ENCODE measurements at regions not wholly inside any gene's neighbourhood (a gene's known extent, or its start where the extent isn't known, plus 50 kb on each side); places are given as distances from the start of the nearest gene placed in this dataset.
"Not testable (repeated sequence)": the region's sequence is repeated elsewhere in the genome, so short reads cannot be mapped to it uniquely, and the experiment has no call there.

DNA sequence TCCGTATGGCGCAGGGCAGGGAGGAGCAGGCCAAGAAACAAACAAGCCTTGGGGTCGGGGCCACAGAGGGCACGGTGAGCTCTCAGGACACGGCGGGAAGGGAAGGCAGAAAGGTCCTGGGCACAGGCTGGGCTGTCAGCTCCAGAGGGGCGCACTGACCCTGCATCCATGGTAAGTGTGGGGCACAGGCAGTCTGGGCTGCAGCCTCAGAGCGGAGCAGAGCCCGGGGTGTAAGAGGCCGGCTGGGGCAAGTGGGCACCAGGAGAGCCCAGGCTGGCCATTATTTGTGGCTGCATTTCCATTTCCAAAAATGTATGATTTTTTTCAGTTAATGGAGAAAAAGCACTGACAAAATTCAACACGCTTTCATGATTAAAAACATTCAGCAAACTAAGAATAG is 188.8 kb upstream of the PRKX start:
- not testable (repeated sequence) for FAIRE-seq

DNA sequence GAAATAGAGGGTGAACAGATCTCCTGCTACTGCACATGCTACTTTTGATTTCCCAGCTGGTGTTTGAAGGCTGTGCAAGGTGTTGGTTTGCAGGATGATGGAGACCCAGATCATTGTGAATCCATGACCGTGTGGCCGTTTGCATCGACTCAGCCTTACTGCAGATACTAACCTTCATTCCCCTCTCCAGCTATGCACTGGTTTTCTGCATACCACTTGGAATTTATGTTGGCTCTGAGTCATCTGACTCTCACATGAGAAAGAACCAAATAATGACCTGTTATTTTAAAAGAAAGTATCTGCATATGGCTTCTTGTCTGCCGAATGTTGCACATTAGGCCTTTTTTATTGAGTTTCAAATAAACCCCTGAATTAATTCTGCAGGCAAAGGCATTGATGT is 183.3 kb upstream of the PRKX start:
- FAIRE-seq, result not testable (repeated sequence)

DNA sequence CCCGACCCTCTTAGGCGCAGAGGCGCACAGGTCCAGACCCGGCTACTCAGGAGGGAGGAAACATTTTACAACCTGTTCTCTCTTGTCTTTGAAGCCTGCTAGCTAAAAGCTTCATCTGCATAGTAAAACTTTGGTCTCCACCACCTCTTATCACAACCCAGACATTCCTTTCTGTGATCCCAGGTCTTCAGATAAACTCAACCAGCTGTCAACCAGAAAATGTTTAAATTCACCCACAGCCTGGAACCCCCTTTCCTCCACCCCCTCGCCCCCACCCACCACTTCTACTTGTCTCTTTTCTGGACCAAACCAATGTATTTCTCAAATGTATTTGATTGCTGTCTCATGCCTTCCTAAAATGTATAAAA is 169.1 kb upstream of the PRKX start:
- not testable (repeated sequence) for FAIRE-seq

DNA sequence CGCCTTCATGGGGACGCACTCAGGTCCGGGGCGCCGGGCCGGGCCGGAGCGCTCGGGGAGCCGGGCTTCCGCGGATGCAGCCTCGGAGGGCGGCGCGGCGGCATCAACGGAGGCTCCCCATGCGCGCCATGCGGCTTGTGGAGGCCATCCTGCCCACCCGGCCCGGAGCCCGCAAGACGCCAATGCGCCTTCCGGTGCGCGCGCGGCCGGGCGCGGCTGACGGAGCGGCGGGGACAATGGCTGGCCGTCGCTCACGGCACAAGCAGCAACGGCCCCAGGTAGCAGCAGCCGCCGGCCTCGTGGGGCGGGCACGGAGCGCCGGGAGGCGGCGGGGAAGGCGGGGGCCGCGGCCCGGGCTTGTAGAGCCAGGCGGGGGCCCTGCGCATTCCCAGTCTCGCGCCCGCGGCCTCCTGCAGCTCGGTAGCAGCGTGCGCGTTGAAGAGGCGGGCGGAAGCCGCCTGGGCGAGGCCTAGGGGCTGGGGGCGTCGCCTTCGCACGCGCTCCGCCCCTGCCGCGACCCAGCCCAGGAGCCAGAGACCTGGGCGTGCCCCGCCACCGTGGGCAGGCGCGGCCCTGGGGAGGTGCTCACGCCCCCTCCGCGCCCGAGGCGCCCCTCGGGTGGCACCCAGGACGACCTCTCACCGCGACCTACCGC is 168.6 kb upstream of the PRKX start:
- not testable (repeated sequence) for FAIRE-seq

DNA sequence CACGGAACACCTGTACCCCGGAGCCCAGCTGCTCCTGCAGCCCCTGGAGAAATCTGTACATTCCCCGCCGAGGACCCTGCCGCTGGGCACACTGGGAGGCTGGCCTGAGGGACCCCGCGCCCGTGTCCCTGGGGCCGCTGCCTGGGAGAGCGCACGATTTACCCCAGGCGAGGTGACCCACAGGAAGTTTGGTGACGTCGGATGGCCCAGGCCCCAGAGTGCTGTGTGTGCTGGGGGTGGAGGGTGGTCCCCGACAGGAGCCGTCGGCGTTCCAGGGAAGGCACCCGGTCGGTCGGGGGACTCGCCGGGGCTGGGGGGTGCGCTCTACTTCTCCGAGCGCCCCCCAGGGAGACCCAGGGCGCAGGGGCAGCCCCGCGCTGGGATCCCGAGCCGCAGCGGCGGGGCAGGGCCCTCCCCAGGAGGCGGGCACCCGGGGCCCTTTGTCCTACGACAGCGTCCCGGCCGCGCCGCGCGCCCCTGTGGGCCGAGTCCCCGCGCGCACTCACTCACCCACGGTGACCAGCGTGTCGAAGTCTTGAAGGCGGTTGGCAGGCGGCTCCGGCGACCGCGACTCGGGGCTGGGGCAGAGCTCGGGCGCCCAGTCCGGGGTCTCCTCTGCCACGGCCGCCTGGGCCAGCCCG is 167.9 kb upstream of the PRKX start:
- not testable (repeated sequence) for FAIRE-seq

DNA sequence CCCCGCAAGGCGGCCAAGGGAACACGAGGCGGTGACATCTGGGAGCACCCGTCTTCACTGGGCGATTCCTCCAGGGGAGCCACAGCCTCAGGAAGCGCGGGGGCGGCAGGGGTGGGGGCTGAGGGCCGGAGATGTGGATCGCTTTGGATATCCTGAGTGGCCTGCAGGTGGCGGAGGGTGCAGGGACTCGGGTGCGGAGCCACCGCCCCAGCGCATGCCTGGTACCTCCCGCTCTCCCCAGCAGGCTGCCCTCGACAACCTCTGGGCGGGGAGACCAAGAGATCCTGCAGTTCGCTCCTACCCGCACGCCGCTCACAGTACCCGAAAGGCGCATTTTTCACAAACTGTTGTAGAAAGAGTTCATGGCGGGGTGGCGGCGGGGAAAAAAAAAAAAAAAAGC is 162.9 kb upstream of the PRKX start:
- FAIRE-seq, result not testable (repeated sequence)

DNA sequence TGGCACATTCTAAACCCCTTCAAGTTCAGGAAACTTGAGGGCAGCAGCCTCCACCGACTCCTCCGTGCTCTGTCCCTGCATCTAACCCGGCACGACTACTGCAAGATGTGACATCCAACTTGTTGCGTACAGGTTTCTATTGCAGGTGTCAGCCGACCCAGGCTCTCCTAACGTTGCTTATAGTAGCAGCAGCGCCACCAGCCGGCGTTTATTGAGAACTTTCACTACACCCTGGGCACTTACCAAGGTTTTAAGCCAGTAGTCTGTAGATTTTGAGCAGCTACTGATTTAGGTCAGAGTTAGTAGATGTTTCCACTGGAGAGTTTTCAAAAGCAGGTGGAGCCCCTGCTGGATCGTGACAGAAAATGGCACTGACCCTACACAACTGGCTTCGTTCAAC is 162.2 kb upstream of the PRKX start:
- not testable (repeated sequence) for FAIRE-seq

DNA sequence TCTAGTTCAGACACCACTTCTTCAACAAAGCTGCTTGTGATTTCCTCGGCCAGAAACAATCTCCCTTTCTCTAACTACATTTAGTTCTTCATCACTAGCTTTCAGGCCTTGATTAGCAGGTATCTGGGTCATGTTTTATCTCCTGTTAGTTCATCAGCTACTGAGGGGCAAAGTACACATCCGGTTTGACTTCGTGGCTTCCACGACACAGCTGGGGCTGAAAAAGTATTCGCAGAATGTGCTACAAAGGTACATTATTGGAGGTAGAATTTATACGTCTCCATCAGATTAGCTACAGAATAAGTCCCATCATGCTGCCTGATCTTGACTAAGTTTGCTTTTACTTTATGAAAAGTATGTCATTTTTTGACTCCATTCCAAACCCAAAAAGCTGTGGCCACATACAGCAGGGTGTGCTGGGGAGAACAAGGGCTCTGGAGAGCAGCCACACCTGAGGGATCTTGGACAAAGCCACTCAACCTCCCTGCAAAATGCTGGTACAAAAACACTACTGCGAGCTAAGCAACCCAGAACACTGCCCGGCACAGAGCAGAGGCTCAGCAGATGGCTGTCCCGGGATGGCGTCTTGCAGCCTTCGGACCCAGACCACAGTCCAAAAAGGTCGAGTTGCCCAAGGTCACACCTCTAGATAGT is 158.9 kb upstream of the PRKX start:
- FAIRE-seq, result not testable (repeated sequence)

DNA sequence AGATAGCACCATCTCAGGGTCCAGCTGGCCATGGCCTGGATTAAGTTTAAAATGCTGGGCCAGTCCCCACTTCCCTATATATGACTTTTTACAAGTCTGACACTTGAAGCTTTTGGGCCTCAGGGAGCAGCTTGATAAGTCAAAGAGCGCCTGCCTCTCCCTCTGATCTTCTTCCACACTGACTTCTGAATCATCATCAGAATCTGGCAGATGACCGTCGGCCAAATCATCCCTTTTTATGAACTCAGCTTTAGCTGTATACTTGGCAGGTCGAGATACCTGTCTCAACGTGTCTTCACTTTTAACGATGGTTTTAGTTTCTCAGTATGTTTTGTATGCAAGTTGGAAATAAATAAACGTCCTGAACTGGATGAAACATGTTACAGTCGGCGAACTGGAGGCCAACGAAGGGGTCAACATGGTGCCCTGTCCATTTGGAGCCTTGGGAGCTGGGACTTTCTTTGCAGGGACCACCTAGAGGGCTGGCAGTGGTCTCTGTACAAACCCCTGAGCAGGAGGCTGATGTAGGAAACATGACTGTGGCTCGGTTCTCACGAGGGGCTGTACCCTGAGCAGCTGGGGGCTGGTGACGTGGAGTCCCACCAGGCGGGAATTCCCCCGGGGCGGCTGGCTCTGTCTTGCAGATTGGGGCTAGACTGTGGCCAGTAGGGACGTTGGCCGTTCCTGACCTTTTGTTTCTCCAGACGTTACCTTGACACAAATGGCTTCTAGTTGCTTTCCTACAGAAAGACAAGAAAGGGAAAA is 153.8 kb upstream of the PRKX start:
- FAIRE-seq, result not testable (repeated sequence)

DNA sequence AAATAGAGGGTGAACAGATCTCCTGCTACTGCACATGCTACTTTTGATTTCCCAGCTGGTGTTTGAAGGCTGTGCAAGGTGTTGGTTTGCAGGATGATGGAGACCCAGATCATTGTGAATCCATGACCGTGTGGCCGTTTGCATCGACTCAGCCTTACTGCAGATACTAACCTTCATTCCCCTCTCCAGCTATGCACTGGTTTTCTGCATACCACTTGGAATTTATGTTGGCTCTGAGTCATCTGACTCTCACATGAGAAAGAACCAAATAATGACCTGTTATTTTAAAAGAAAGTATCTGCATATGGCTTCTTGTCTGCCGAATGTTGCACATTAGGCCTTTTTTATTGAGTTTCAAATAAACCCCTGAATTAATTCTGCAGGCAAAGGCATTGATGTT is 144.9 kb upstream of the PRKX start:
- FAIRE-seq, result not testable (repeated sequence)

DNA sequence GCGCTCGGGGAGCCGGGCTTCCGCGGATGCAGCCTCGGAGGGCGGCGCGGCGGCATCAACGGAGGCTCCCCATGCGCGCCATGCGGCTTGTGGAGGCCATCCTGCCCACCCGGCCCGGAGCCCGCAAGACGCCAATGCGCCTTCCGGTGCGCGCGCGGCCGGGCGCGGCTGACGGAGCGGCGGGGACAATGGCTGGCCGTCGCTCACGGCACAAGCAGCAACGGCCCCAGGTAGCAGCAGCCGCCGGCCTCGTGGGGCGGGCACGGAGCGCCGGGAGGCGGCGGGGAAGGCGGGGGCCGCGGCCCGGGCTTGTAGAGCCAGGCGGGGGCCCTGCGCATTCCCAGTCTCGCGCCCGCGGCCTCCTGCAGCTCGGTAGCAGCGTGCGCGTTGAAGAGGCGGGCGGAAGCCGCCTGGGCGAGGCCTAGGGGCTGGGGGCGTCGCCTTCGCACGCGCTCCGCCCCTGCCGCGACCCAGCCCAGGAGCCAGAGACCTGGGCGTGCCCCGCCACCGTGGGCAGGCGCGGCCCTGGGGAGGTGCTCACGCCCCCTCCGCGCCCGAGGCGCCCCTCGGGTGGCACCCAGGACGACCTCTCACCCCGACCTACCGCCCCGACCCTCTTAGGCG is 130.2 kb upstream of the PRKX start:
- FAIRE-seq, result not testable (repeated sequence)

DNA sequence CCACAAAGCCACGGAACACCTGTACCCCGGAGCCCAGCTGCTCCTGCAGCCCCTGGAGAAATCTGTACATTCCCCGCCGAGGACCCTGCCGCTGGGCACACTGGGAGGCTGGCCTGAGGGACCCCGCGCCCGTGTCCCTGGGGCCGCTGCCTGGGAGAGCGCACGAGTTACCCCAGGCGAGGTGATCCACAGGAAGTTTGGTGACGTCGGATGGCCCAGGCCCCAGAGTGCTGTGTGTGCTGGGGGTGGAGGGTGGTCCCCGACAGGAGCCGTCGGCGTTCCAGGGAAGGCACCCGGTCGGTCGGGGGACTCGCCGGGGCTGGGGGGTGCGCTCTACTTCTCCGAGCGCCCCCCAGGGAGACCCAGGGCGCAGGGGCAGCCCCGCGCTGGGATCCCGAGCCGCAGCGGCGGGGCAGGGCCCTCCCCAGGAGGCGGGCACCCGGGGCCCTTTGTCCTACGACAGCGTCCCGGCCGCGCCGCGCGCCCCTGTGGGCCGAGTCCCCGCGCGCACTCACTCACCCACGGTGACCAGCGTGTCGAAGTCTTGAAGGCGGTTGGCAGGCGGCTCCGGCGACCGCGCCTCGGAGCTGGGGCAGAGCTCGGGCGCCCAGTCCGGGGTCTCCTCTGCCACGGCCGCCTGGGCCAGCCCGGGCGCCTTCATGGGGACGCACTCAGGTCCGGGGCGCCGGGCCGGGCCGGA is 129.5 kb upstream of the PRKX start:
- FAIRE-seq, result not testable (repeated sequence)

DNA sequence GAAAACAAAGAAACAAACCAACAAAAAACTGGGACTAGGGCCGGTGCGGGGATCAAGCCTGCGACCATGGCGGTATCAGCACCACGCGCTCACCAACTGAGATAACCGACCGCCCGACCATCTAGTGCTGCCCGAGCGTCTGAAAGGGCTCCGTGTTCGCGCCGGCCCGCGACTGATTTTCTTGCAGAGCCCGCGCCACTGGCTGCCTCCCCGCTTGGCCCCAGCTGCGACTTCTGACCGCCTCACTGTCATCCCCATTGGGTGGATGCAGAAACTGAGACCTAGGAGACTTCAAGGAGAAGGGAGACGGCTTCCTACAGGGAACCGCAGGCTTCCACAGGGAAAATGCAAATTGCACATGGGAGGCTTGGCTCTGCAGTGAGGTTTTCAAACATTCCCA is 125.3 kb upstream of the PRKX start:
- not testable (repeated sequence) for FAIRE-seq

DNA sequence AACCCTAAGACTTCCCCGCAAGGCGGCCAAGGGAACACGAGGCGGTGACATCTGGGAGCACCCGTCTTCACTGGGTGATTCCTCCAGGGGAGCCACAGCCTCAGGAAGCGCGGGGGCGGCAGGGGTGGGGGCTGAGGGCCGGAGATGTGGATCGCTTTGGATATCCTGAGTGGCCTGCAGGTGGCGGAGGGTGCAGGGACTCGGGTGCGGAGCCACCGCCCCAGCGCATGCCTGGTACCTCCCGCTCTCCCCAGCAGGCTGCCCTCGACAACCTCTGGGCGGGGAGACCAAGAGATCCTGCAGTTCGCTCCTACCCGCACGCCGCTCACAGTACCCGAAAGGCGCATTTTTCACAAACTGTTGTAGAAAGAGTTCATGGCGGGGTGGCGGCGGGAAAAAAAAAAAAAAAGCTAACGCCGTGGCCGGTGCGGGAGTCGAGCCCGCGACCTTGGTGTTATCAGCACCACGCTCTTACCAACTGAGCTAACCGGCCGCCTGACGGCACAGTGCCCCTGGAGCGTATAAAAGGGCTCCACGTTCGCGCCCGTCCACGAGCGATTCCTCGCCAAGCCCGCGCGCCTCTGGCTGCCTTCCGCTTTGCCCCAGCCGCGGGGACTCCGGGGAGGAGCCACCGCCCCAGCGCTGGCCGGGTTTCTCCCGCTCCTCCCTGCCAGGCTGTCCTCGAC is 124.7 kb upstream of the PRKX start:
- not testable (repeated sequence) for FAIRE-seq

DNA sequence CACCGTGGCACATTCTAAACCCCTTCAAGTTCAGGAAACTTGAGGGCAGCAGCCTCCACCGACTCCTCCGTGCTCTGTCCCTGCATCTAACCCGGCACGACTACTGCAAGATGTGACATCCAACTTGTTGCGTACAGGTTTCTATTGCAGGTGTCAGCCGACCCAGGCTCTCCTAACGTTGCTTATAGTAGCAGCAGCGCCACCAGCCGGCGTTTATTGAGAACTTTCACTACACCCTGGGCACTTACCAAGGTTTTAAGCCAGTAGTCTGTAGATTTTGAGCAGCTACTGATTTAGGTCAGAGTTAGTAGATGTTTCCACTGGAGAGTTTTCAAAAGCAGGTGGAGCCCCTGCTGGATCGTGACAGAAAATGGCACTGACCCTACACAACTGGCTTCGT is 123.8 kb upstream of the PRKX start:
- not testable (repeated sequence) for FAIRE-seq

DNA sequence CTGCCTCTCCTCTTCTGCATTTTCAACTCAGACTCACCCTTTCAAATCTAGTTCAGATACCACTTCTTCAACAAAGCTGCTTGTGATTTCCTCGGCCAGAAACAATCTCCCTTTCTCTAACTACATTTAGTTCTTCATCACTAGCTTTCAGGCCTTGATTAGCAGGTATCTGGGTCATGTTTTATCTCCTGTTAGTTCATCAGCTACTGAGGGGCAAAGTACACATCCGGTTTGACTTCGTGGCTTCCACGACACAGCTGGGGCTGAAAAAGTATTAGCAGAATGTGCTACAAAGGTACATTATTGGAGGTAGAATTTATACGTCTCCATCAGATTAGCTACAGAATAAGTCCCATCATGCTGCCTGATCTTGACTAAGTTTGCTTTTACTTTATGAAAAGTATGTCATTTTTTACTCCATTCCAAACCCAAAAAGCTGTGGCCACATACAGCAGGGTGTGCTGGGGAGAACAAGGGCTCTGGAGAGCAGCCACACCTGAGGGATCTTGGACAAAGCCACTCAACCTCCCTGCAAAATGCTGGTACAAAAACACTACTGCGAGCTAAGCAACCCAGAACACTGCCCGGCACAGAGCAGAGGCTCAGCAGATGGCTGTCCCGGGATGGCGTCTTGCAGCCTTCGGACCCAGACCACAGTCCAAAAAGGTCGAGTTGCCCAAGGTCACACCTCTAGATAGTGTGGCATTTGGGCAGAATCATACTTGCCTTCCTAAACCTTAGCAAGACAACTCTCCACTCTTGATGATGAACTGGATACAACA is 120.5 kb upstream of the PRKX start:
- not testable (repeated sequence) for FAIRE-seq

DNA sequence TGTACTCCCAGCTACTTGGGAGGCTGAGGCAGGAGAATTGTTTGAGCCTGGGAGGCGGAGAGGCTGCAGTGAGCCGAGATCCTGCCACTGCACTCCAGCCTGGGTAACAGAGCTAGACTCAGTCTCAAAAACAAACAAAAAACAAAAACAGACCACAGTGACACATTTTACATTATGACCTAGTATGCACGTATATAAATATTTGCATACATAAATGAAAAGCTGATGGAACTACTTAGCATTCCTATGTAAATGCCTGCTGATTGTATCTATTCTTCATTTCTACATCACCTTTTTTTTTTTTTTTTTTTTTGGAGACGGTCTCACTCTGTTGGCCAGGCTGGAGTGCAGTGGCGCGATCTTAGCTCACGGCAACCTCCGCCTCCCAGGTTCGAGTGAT is 116.6 kb upstream of the PRKX start:
- FAIRE-seq, result not testable (repeated sequence)

DNA sequence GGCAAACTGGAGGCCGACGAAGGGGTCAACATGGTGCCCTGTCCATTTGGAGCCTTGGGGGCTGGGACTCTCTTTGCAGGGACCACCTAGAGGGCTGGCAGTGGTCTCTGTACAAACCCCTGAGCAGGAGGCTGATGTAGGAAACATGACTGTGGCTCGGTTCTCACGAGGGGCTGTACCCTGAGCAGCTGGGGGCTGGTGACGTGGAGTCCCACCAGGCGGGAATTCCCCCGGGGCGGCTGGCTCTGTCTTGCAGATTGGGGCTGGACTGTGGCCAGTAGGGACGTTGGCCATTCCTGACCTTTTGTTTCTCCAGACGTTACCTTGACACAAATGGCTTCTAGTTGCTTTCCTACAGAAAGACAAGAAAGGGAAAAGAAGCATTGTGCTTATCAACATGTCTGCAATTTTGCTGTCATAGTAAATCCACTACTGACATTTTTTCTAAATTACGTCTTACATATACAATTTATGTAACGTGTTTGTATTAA is 115.6 kb upstream of the PRKX start:
- FAIRE-seq, result not testable (repeated sequence)

DNA sequence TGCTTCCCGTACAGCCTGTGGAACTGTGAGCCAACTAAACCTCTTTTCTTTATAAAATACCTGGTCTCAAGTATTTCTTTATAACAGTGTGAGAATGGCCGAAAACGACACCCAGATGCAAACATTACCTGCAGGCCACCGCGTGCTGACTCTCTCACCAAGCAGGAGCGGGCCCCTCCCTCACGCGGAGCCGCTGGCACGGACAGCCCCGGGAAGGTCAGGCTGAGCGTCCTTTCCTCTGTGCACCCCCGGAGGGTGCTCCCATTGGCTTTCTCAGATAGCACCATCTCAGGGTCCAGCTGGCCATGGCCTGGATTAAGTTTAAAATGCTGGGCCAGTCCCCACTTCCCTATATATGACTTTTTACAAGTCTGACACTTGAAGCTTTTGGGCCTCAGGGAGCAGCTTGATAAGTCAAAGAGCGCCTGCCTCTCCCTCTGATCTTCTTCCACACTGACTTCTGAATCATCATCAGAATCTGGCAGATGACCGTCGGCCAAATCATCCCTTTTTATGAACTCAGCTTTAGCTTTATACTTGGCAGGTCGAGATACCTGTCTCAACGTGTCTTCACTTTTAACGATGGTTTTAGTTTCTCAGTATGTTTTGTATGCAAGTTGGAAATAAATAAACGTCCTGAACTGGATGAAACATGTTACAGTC is 115.1 kb upstream of the PRKX start:
- FAIRE-seq, result not testable (repeated sequence)

DNA sequence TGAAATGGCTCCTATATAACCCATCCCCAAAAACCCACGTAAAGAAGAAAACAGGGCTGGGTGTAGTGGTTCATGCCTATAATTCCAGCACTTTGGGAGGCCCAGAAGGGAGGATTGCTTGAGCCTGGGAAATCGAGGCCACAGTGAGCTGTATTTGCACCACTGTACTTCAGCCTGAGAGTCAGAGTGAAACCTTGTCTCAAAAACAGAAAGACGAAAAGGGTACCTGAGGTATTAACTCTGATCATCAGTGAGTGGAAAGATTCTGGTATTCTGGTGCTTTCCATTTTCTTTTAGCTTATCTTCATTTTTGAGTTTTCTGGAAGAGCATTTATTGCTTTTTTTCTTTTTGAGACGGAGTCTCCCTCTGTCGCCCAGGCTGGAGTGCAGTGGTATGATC is 110.6 kb upstream of the PRKX start:
- FAIRE-seq, result not testable (repeated sequence)
